Suprapubic skin (tissue), 4 donors: ENCODE measurements at regions not wholly inside any gene's neighbourhood (a gene's known extent, or its start where the extent isn't known, plus 50 kb on each side); places are given as distances from the start of the nearest gene placed in this dataset.

ENCODE experiments used
- DNase-seq, 2 donors: peaks; one replicate each; pipeline ENCODE4 v3.0.0-alpha.2; 2019; ENCODE audit warnings: low spot score in 2 of 2
- H3K27ac ChIP-seq: fragments of 200-600 bp; sonication (generic); one replicate; pipeline ENCODE4 v1.5.1; 2019
- H3K27me3 ChIP-seq: fragments of 200-600 bp; sonication (generic); one replicate; pipeline ENCODE4 v1.5.1; 2019
- H3K36me3 ChIP-seq: fragments of 200-600 bp; sonication (generic); one replicate; pipeline ENCODE4 v1.5.1; 2019
- H3K4me1 ChIP-seq: fragments of 200-600 bp; sonication (generic); one replicate; pipeline ENCODE4 v1.5.1; 2019
- H3K4me3 ChIP-seq: fragments of 200-600 bp; sonication (generic); one replicate; pipeline ENCODE4 v1.5.1; 2019; ENCODE audit warnings: mild to moderate bottlenecking
- H3K9me3 ChIP-seq: fragments of 200-600 bp; sonication (generic); one replicate; pipeline ENCODE4 v1.5.1; 2019
- CTCF ChIP-seq, 2 donors: fragments of 200-600 bp in 1 of 2; fragments of 450-650 bp in 1 of 2; sonication (generic) in 1 of 2; IDR thresholded peaks; one replicate each; pipeline ENCODE4 v1.5.1; 2016 to 2019; ENCODE audit warnings: antibody characterized with exemption in 2 of 2, mild to moderate bottlenecking in 1 of 2, moderate library complexity in 1 of 2
- EP300 ChIP-seq: sonication (generic); formaldehyde crosslinking; IDR thresholded peaks from one replicate; pipeline ENCODE4 v1.6.1; 2017; ENCODE audit warnings: antibody characterized with exemption
- POLR2A ChIP-seq, 2 donors: fragments of 450-650 bp; IDR thresholded peaks; one replicate each; pipeline ENCODE4 v1.6.1; 2017; ENCODE audit warnings: antibody characterized with exemption in 2 of 2, mild to moderate bottlenecking in 2 of 2, moderate library complexity in 2 of 2
- POLR2AphosphoS5 ChIP-seq, 3 donors: sonication (generic); formaldehyde crosslinking; IDR thresholded peaks; one replicate each; pipeline ENCODE4 v1.6.1; 2017; ENCODE audit warnings: antibody characterized with exemption in 3 of 3
- WGBS: methylation state at CpG from one replicate; pipeline ENCODE4 v1.1.5; 2018; 5-methylcytosine and 5-hydroxymethylcytosine counted together

GRCh38 chr7:15750727-15751126, 64.2 kb upstream of the MEOX2 start:
- Histone ChIP-seq H3K9me3 (no peaks in the 10 kb centered on the region), H3K36me3 (no peaks in the 10 kb centered on the region), H3K4me1 (peaks cover 6% of the 10 kb centered on the region), H3K27ac (no peak overlapping the region), H3K27me3 (no peaks in the 10 kb centered on the region), H3K4me3 (no peak overlapping the region)
- 71% methylated on average over 3 of the region's 3 CpGs for WGBS
- TF ChIP-seq POLR2A (IDR thresholded peaks at IDR 0.05) = no peak
- TF ChIP-seq EP300 = no peak
- no peak for TF ChIP-seq CTCF (IDR thresholded peaks at IDR 0.05)
- TF ChIP-seq POLR2AphosphoS5 (IDR thresholded peaks at IDR 0.05) = no peak
- DNase-seq = no peak

GRCh38 chr7:15749631-15750030, 63.1 kb upstream of the MEOX2 start:
- Histone ChIP-seq H3K36me3 (no peaks in the 10 kb centered on the region), H3K27me3 (no peaks in the 10 kb centered on the region), H3K27ac (no peak overlapping the region), H3K9me3 (no peaks in the 10 kb centered on the region), H3K4me3 (no peak overlapping the region), H3K4me1 (peaks cover 6% of the 10 kb centered on the region)
- DNase-seq = no peak
- TF ChIP-seq POLR2AphosphoS5 (IDR thresholded peaks at IDR 0.05) = no peak
- TF ChIP-seq CTCF (IDR thresholded peaks at IDR 0.05) = no peak
- no peak for TF ChIP-seq EP300
- TF ChIP-seq POLR2A (IDR thresholded peaks at IDR 0.05) = no peak
- 58% methylated on average over 3 of the region's 3 CpGs for WGBS

GRCh38 chr7:15747712-15748111, 61.2 kb upstream of the MEOX2 start:
- 58% methylated on average over 4 of the region's 4 CpGs for WGBS
- Histone ChIP-seq H3K4me1 (peaks cover 6% of the 10 kb centered on the region), H3K36me3 (no peaks in the 10 kb centered on the region), H3K27me3 (no peaks in the 10 kb centered on the region), H3K4me3 (no peak overlapping the region), H3K27ac (no peak overlapping the region), H3K9me3 (no peaks in the 10 kb centered on the region)
- DNase-seq = no peak
- TF ChIP-seq CTCF (IDR thresholded peaks at IDR 0.05) (no peak), POLR2AphosphoS5 (IDR thresholded peaks at IDR 0.05) (no peak), EP300 (no peak), POLR2A (IDR thresholded peaks at IDR 0.05) (no peak)

GRCh38 chr7:15747301-15747700, 60.8 kb upstream of the MEOX2 start:
- no peak overlapping the region for H3K27ac ChIP-seq
- TF ChIP-seq POLR2A (IDR thresholded peaks at IDR 0.05) (no peak), POLR2AphosphoS5 (IDR thresholded peaks at IDR 0.05) (no peak), EP300 (no peak)
- H3K4me3 ChIP-seq = no peak overlapping the region
- H3K4me1 ChIP-seq = peaks cover 6% of the 10 kb centered on the region
- DNase-seq = no peak
- no peaks in the 10 kb centered on the region for H3K9me3 ChIP-seq
- H3K36me3 ChIP-seq = no peaks in the 10 kb centered on the region
- no peaks in the 10 kb centered on the region for H3K27me3 ChIP-seq
- WGBS = 45% methylated on average over 2 of the region's 2 CpGs

GRCh38 chr7:15743926-15744480, 57.5 kb upstream of the MEOX2 start:
- Histone ChIP-seq H3K36me3 (no peaks in the 10 kb centered on the region), H3K27me3 (no peaks in the 10 kb centered on the region), H3K9me3 (no peaks in the 10 kb centered on the region), H3K27ac (no peak overlapping the region), H3K4me3 (no peak overlapping the region), H3K4me1 (no peaks in the 10 kb centered on the region)
- no peak for DNase-seq
- 57% methylated on average over 3 of the region's 3 CpGs for WGBS
- TF ChIP-seq EP300 (no peak), POLR2AphosphoS5 (IDR thresholded peaks at IDR 0.05) (no peak), POLR2A (IDR thresholded peaks at IDR 0.05) (no peak), CTCF (IDR thresholded peaks at IDR 0.05) (no peak)

GRCh38 chr7:15737601-15738000, 51.1 kb upstream of the MEOX2 start:
- no peak overlapping the region for H3K4me3 ChIP-seq
- WGBS = 49% methylated on average over 2 of the region's 2 CpGs
- H3K27me3 ChIP-seq = no peaks in the 10 kb centered on the region
- H3K4me1 ChIP-seq = no peaks in the 10 kb centered on the region
- no peaks in the 10 kb centered on the region for H3K36me3 ChIP-seq
- no peak for DNase-seq
- no peaks in the 10 kb centered on the region for H3K9me3 ChIP-seq
- no peak overlapping the region for H3K27ac ChIP-seq
- no peak for TF ChIP-seq POLR2AphosphoS5 (IDR thresholded peaks at IDR 0.05)
- TF ChIP-seq CTCF (IDR thresholded peaks at IDR 0.05) = no peak
- no peak for TF ChIP-seq POLR2A (IDR thresholded peaks at IDR 0.05)
- TF ChIP-seq EP300 = no peak
